Parathyroid adenoma (tissue), 2 donors: ENCODE measurements at regions not wholly inside any gene's neighbourhood (a gene's known extent, or its start where the extent isn't known, plus 50 kb on each side); places are given as distances from the start of the nearest gene placed in this dataset.

ENCODE experiments used
- H2AFZ ChIP-seq: fragments of 300-600 bp; sonication (generic); one replicate; pipeline ENCODE4 v1.7.0; 2017; ENCODE audit warnings: antibody characterized with exemption, mild to moderate bottlenecking
- H3K27ac ChIP-seq: fragments of 300-600 bp; sonication (generic); one replicate; pipeline ENCODE4 v1.7.0; 2017
- H3K27me3 ChIP-seq: fragments of 300-600 bp; sonication (generic); one replicate; pipeline ENCODE4 v1.7.0; 2017; ENCODE audit warnings: low read length; ENCODE audit not compliant: control insufficient read depth, insufficient read depth
- H3K36me3 ChIP-seq: fragments of 300-600 bp; sonication (generic); one replicate; pipeline ENCODE4 v1.7.0; 2017; ENCODE audit warnings: low read length; ENCODE audit not compliant: control insufficient read depth, insufficient read depth
- H3K4me1 ChIP-seq: fragments of 300-600 bp; sonication (generic); one replicate; pipeline ENCODE4 v1.7.0; 2017; ENCODE audit warnings: control low read depth
- H3K4me2 ChIP-seq: fragments of 300-600 bp; sonication (generic); one replicate; pipeline ENCODE4 v1.7.0; 2017; ENCODE audit warnings: low read length
- H3K4me3 ChIP-seq: fragments of 300-600 bp; sonication (generic); one replicate; pipeline ENCODE4 v1.7.0; 2017; ENCODE audit warnings: low read depth, low read length
- H3K79me2 ChIP-seq: fragments of 300-600 bp; sonication (generic); one replicate; pipeline ENCODE4 v1.7.0; 2017; ENCODE audit warnings: control low read depth
- H3K9ac ChIP-seq: fragments of 300-600 bp; sonication (generic); one replicate; pipeline ENCODE4 v1.7.0; 2017; ENCODE audit warnings: mild to moderate bottlenecking
- H3K9me3 ChIP-seq: fragments of 300-600 bp; sonication (generic); one replicate; pipeline ENCODE4 v1.7.0; 2017; ENCODE audit warnings: low read length; ENCODE audit not compliant: control insufficient read depth
- TF ChIP-seq, protein P1 (sequence below): fragments of 300-600 bp; sonication (generic); IDR thresholded peaks from one replicate; pipeline ENCODE4 v1.7.0; 2017; ENCODE audit warnings: antibody characterized with exemption, mild to moderate bottlenecking
- donor health status: primary hyperparathyroidism.

DNA sequence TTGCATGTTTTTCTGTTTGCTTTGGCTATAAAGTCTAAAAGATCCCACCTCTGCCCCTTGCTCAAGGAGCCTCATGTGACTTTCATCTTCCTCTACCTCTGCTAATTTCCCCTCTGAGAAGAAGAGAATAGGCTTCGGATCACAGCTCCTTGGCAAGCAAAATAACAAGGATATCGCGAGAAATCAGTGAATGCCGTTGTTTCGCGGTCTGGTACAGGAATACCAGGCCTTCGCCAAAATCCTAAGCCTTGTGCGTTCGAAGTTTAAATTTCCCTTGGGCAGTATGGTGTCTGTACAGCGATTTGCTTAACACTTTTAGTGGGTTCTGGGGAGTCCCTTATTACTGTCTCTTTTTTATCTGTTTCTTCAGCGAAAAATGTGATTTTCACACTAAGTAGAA lies 142.3 kb downstream of the IRF8 start:
- Histone ChIP-seq H3K36me3 (no peaks in the 10 kb centered on the region), H3K27me3 (no peaks in the 10 kb centered on the region), H2AFZ (no peak overlapping the region), H3K4me3 (no peak overlapping the region), H3K9ac (no peak overlapping the region), H3K4me1 (no peaks in the 10 kb centered on the region), H3K27ac (no peak overlapping the region), H3K9me3 (no peaks in the 10 kb centered on the region), H3K4me2 (no peak overlapping the region), H3K79me2 (no peaks in the 10 kb centered on the region)
- TF ChIP-seq, protein P1, sequence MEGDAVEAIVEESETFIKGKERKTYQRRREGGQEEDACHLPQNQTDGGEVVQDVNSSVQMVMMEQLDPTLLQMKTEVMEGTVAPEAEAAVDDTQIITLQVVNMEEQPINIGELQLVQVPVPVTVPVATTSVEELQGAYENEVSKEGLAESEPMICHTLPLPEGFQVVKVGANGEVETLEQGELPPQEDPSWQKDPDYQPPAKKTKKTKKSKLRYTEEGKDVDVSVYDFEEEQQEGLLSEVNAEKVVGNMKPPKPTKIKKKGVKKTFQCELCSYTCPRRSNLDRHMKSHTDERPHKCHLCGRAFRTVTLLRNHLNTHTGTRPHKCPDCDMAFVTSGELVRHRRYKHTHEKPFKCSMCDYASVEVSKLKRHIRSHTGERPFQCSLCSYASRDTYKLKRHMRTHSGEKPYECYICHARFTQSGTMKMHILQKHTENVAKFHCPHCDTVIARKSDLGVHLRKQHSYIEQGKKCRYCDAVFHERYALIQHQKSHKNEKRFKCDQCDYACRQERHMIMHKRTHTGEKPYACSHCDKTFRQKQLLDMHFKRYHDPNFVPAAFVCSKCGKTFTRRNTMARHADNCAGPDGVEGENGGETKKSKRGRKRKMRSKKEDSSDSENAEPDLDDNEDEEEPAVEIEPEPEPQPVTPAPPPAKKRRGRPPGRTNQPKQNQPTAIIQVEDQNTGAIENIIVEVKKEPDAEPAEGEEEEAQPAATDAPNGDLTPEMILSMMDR, result no peak

- H2AFZ ChIP-seq, result no peak overlapping the region
- H3K9ac ChIP-seq, result no peak overlapping the region
- TF ChIP-seq, protein P1, result no peak
- H3K27ac ChIP-seq, result no peak overlapping the region
- H3K4me3 ChIP-seq, result no peak overlapping the region
- H3K27me3 ChIP-seq, result no peaks in the 10 kb centered on the region
- no peaks in the 10 kb centered on the region for H3K4me1 ChIP-seq
- no peaks in the 10 kb centered on the region for H3K79me2 ChIP-seq
- no peak overlapping the region for H3K4me2 ChIP-seq
- no peaks in the 10 kb centered on the region for H3K36me3 ChIP-seq
- no peaks in the 10 kb centered on the region for H3K9me3 ChIP-seq
Measured at GRCh38 chr16:86041807-86042206, 142.8 kb downstream of the IRF8 start.

DNA sequence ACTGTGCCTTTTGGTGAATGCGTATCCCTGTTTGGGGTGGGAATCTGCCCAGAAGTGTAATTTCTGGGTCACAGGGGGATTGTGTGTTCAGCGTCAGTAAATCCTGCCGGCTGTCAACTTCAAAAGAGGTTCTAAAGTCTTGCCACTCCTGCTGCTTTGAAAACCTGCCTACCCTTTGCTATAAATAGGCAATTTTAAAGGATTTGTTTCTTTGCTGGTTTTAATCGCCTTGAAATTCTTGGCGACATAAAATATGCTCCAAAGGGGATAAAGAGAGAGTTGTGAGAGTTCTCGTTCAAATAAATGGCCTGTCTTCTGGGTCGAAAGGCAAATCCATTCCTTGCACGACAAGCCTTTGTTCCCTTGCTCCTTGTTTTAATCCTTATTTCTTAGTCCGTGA lies 143.4 kb downstream of the IRF8 start:
- H3K9me3 ChIP-seq, result no peaks in the 10 kb centered on the region
- H2AFZ ChIP-seq, result no peak overlapping the region
- TF ChIP-seq, protein P1, result no peak
- H3K36me3 ChIP-seq, result no peaks in the 10 kb centered on the region
- H3K27ac ChIP-seq, result no peak overlapping the region
- H3K4me1 ChIP-seq, result no peaks in the 10 kb centered on the region
- no peak overlapping the region for H3K9ac ChIP-seq
- H3K4me2 ChIP-seq, result no peak overlapping the region
- H3K79me2 ChIP-seq, result no peaks in the 10 kb centered on the region
- H3K4me3 ChIP-seq, result no peak overlapping the region
- H3K27me3 ChIP-seq, result no peaks in the 10 kb centered on the region

GRCh38 chr16:86042996-86043725 lies 144.2 kb downstream of the IRF8 start:
- Histone ChIP-seq H3K36me3 (no peaks in the 10 kb centered on the region), H3K27me3 (no peaks in the 10 kb centered on the region)

More at GRCh38 chr16:86042996-86043725, 144.2 kb downstream of the IRF8 start:
- no peaks in the 10 kb centered on the region for H3K4me1 ChIP-seq
- no peak overlapping the region for H3K9ac ChIP-seq
- no peak overlapping the region for H3K4me2 ChIP-seq
- H3K27ac ChIP-seq, result no peak overlapping the region
- TF ChIP-seq, protein P1, result no peak
- H3K79me2 ChIP-seq, result no peaks in the 10 kb centered on the region
- H3K9me3 ChIP-seq, result no peaks in the 10 kb centered on the region
- no peak overlapping the region for H3K4me3 ChIP-seq
- no peak overlapping the region for H2AFZ ChIP-seq
